ENCODE measurements at regions not wholly inside any gene's neighbourhood (a gene's known extent, or its start where the extent isn't known, plus 50 kb on each side); places are given as distances from the start of the nearest gene placed in this dataset.

DNA sequence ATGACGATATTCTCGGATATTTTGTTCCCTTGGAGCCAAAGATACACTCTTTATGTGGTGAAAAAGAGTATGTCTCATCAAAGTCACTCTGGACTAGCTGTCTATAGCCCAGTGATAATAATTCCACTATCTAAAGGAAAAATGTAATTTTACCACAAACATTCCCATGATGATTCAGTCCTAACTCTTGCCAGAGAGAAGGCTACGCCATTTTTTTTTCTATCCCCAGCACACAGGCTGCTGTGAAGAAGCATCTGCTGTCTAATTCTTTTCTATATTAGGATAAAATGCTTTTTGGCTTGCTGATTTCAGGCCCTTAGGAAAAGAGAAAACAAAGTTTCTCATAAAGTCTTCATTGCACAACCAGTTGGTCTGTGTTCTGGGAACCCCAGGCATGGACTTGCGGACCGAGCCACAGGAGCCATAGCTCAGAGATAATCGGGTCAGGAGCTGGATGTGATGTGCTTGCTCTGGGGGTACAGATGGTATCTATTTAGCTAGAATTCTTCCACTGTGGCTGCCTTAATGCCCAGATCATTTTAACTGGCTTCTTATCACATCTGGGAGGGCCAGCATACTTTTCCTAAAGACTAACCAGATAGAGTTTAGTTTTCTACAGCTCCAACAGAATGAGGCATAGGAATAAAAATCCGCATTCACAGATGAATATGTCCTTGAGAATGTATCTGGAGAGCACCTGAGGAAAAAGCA is 683.7 kb upstream of the ID4 start:
- DNase-seq (ENCODE audit: low spot score), result no peak
- no peak for TF ChIP-seq CTCF (IDR thresholded peaks at IDR 0.05; ENCODE audit: extremely low read depth, missing control alignments)

- DNase-seq (ENCODE audit: low spot score), result no peak
- no peak for TF ChIP-seq CTCF (IDR thresholded peaks at IDR 0.05; ENCODE audit: extremely low read depth, missing control alignments)
Measured at GRCh38 chr6:19153981-19154295, 683.2 kb upstream of the ID4 start.

DNA sequence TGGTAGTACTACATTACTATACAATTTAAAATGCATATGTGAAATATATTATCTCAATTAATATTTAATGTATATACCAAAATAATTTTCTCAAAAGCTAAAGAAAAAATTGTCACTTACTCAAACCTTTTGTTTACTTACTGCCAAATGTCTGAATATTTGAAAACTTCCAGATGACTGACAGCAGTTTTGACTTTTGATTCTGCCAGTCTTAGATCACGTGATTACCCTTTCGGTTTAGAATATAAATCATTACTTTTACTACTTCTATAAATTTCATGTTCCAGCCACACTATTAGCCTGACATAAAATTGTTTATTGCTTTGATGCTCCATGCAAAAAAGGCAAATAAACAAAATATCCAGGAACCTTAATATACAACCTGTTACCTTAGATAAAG is 680.7 kb upstream of the ID4 start:
- no peak for TF ChIP-seq CTCF (IDR thresholded peaks at IDR 0.05; ENCODE audit: extremely low read depth, missing control alignments)
- DNase-seq (ENCODE audit: low spot score), result no peak

GRCh38 chr6:19157486-19157885 is 679.7 kb upstream of the ID4 start:
- TF ChIP-seq CTCF (IDR thresholded peaks at IDR 0.05; ENCODE audit: extremely low read depth, missing control alignments), result no peak
- no peak for DNase-seq (ENCODE audit: low spot score)

- DNase-seq (ENCODE audit: low spot score), result no peak
- no peak for TF ChIP-seq CTCF (IDR thresholded peaks at IDR 0.05; ENCODE audit: extremely low read depth, missing control alignments)
Measured at GRCh38 chr6:19158586-19158985, 678.6 kb upstream of the ID4 start.

DNA sequence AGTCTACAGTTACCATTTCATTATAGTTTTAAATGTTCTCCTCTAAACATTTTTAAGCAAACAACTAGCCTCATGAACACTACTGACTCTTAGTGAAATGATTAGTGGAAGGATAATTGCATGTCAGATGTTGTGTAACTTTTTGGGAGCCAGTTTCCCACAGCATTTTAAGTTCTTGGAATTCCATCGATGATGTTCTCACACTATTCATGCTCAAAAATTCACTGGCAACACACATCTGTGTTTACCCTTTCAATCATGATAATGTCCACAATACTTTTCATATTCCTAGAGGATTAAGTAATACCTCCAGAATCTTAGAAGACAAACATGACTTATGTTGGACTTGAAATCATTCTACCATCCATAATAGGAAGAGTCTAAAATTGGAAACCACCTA is 678.1 kb upstream of the ID4 start:
- TF ChIP-seq CTCF (IDR thresholded peaks at IDR 0.05; ENCODE audit: extremely low read depth, missing control alignments), result no peak
- no peak for DNase-seq (ENCODE audit: low spot score)

- DNase-seq (ENCODE audit: low spot score), result no peak
- TF ChIP-seq CTCF (IDR thresholded peaks at IDR 0.05; ENCODE audit: extremely low read depth, missing control alignments), result no peak
Measured at GRCh38 chr6:19159561-19159960, 677.6 kb upstream of the ID4 start.

Measured in GM20000 (cell line).